Trophoblast cell (in vitro differentiated cells and primary cell): ENCODE measurements at regions not wholly inside any gene's neighbourhood (a gene's known extent, or its start where the extent isn't known, plus 50 kb on each side); places are given as distances from the start of the nearest gene placed in this dataset.

Experiments
- DNase-seq, 2 donors: peaks; one replicate each; pipeline ENCODE4 v3.0.0-alpha.2; 2016
- H2AFZ ChIP-seq: 2 replicates; pipeline ENCODE4 v1.6.1; 2013; ENCODE audit warnings: low read length, moderate library complexity, mild to moderate bottlenecking; ENCODE audit not compliant: insufficient read depth, poor library complexity
- H2AK5ac ChIP-seq: 2 replicates; pipeline ENCODE4 v1.6.1; 2013; ENCODE audit warnings: mild to moderate bottlenecking, low read length
- H2BK120ac ChIP-seq: 2 replicates; pipeline ENCODE4 v1.6.1; 2013; ENCODE audit warnings: low read length, mild to moderate bottlenecking, moderate library complexity; ENCODE audit not compliant: insufficient read depth, poor library complexity
- H2BK12ac ChIP-seq: 2 replicates; pipeline ENCODE4 v1.6.1; 2013; ENCODE audit warnings: mild to moderate bottlenecking, low read length, moderate library complexity
- H2BK5ac ChIP-seq: 2 replicates; pipeline ENCODE4 v1.6.1; 2013; ENCODE audit warnings: low read length, low read depth, moderate library complexity, mild to moderate bottlenecking; ENCODE audit not compliant: poor library complexity
- H3K14ac ChIP-seq: 2 replicates; pipeline ENCODE4 v1.6.1; 2013; ENCODE audit warnings: mild to moderate bottlenecking, low read length
- H3K18ac ChIP-seq: 2 replicates; pipeline ENCODE4 v1.6.1; 2013; ENCODE audit warnings: mild to moderate bottlenecking, low read length
- H3K23ac ChIP-seq: 2 replicates; pipeline ENCODE4 v1.6.1; 2013; ENCODE audit warnings: low read length
- H3K27ac ChIP-seq: 2 replicates; pipeline ENCODE4 v1.5.1; 2013; ENCODE audit warnings: low read depth, mild to moderate bottlenecking, inconsistent platforms, low read length, moderate library complexity
- H3K27me3 ChIP-seq: 2 replicates; pipeline ENCODE4 v1.6.1; 2013; ENCODE audit warnings: inconsistent platforms, mild to moderate bottlenecking, low read length, moderate library complexity; ENCODE audit not compliant: insufficient read depth
- H3K36me3 ChIP-seq, 2 experiments: 1 replicate in 1 of 2; 2 replicates in 1 of 2; pipeline ENCODE4 v1.6.1; 2013; ENCODE audit warnings: low read length in 2 of 2, mild to moderate bottlenecking in 2 of 2, moderate library complexity in 1 of 2; ENCODE audit not compliant: insufficient read depth in 2 of 2, control insufficient read depth in 1 of 2
- H3K4ac ChIP-seq: 2 replicates; pipeline ENCODE4 v1.6.1; 2013; ENCODE audit warnings: low read depth, mild to moderate bottlenecking, low read length, moderate library complexity
- H3K4me1 ChIP-seq, 2 experiments: 1 replicate in 1 of 2; 2 replicates in 1 of 2; pipeline ENCODE4 v1.6.1; 2013; ENCODE audit warnings: low read length in 2 of 2, mild to moderate bottlenecking in 2 of 2, moderate library complexity in 1 of 2; ENCODE audit not compliant: insufficient read depth in 2 of 2, control insufficient read depth in 1 of 2
- H3K4me2 ChIP-seq: 2 replicates; pipeline ENCODE4 v1.6.1; 2013; ENCODE audit warnings: inconsistent platforms, mild to moderate bottlenecking, low read length, moderate library complexity
- H3K4me3 ChIP-seq: 2 replicates; pipeline ENCODE4 v1.5.1; 2013; ENCODE audit warnings: mild to moderate bottlenecking, low read depth, low read length, inconsistent platforms
- H3K79me1 ChIP-seq: one replicate; pipeline ENCODE4 v1.6.1; 2013; ENCODE audit warnings: low read length
- H3K79me2 ChIP-seq: 2 replicates; pipeline ENCODE4 v1.6.1; 2013; ENCODE audit warnings: low read length, mild to moderate bottlenecking; ENCODE audit not compliant: control insufficient read depth, insufficient read depth, poor library complexity
- H3K9ac ChIP-seq: 2 replicates; pipeline ENCODE4 v1.6.1; 2013; ENCODE audit warnings: mild to moderate bottlenecking, low read length
- H3K9me3 ChIP-seq: 2 replicates; pipeline ENCODE4 v1.6.1; 2013; ENCODE audit warnings: low read depth, mild to moderate bottlenecking, control low read depth, inconsistent platforms, low read length; ENCODE audit not compliant: insufficient read depth
- H4K12ac ChIP-seq: 2 replicates; pipeline ENCODE4 v1.6.1; 2013; ENCODE audit warnings: low read depth, mild to moderate bottlenecking, low read length, moderate library complexity
- H4K8ac ChIP-seq: 2 replicates; pipeline ENCODE4 v1.6.1; 2013; ENCODE audit warnings: low read depth, mild to moderate bottlenecking, low read length, moderate library complexity
- H4K91ac ChIP-seq: one replicate; pipeline ENCODE4 v1.6.1; 2013; ENCODE audit warnings: low read depth, mild to moderate bottlenecking, low read length, moderate library complexity
- WGBS: extraction: QIAGEN DNeasy Blood & Tissue Kit; methylation state at CpG from one replicate; pipeline ENCODE4 v1.1.7; 2013; ENCODE audit warnings: missing lambda C conversion rate; ENCODE audit not compliant: insufficient read length, insufficient coverage; ENCODE audit errors: extremely low coverage; 5-methylcytosine and 5-hydroxymethylcytosine counted together

DNA sequence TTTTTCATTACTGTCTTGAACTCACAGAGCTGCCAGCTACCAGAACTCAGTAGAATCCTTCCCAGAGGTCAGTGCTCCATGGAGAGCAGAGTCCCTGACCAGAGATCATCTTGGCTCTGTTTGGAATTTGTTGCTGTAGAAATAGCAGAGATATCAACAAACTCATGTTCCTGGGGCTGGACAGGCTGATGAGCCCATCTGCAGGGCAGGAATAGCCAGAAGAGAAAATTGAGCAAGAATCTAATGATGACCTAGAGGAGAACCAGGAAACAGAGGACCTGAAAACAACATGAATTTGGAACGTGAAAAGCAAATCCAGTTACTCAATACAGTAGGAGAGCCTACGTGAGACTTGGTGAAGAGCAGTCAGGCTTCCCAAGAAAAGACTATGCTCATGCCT, 437.8 kb downstream of the PLK2 start:
- H3K36me3 ChIP-seq: no peaks in the 10 kb centered on the region
- no peak overlapping the region for H2BK5ac ChIP-seq
- no peak overlapping the region for H3K9ac ChIP-seq
- H3K4me3 ChIP-seq: no peak overlapping the region
- no CpG with 5 or more reads among the region's 2 CpGs for WGBS
- H3K14ac ChIP-seq: no peak overlapping the region
- no peak overlapping the region for H3K4me2 ChIP-seq
- H3K27ac ChIP-seq: no peak overlapping the region
- H2BK120ac ChIP-seq: no peak overlapping the region
- H3K79me1 ChIP-seq: peaks cover 5% of the 10 kb centered on the region
- H2AK5ac ChIP-seq: no peak overlapping the region
- no peaks in the 10 kb centered on the region for H3K27me3 ChIP-seq
- peak; percentile 62 to 83 for DNase-seq
- no peaks in the 10 kb centered on the region for H3K79me2 ChIP-seq
- no peak overlapping the region for H4K91ac ChIP-seq
- H3K18ac ChIP-seq: no peak overlapping the region
- H3K4ac ChIP-seq: no peak overlapping the region
- no peak overlapping the region for H4K12ac ChIP-seq
- no peak overlapping the region for H2BK12ac ChIP-seq
- no peaks in the 10 kb centered on the region for H3K9me3 ChIP-seq
- H3K4me1 ChIP-seq: peaks cover 0 to 3% of the 10 kb centered on the region in 2 experiments
- no peak overlapping the region for H3K23ac ChIP-seq
- H4K8ac ChIP-seq: no peak overlapping the region
- no peak overlapping the region for H2AFZ ChIP-seq

DNA sequence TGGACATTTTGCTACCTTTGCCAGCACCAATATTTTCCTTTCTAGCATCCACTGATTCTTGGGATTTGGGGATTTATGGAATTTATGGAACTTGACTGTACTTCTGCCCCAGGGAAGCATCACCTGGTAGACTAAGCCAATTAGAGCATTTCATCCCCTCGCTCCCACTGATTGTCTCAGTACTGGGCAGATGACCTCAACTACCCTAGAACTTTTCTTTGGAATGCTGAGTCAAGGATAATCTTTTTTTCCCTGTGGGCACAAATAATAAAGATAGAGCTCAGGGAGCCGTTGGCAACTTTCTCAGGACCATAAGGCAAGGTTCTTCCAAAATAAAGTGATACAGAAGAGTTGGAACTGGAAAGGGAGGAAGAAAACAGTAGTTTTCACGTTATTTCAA, 438.4 kb downstream of the PLK2 start:
- peaks cover 5% of the 10 kb centered on the region for H3K79me1 ChIP-seq
- no peak overlapping the region for H3K18ac ChIP-seq
- no peaks in the 10 kb centered on the region for H3K9me3 ChIP-seq
- H3K9ac ChIP-seq: no peak overlapping the region
- peaks cover 0 to 3% of the 10 kb centered on the region in 2 experiments for H3K4me1 ChIP-seq
- no peak overlapping the region for H3K4me3 ChIP-seq
- H3K4me2 ChIP-seq: no peak overlapping the region
- H2BK120ac ChIP-seq: no peak overlapping the region
- H3K14ac ChIP-seq: no peak overlapping the region
- WGBS: no CpG with 5 or more reads among the region's 3 CpGs
- H2BK5ac ChIP-seq: no peak overlapping the region
- H3K4ac ChIP-seq: no peak overlapping the region
- peak; percentile 30 to 56 for DNase-seq
- no peak overlapping the region for H4K91ac ChIP-seq
- no peak overlapping the region for H4K8ac ChIP-seq
- H2AFZ ChIP-seq: no peak overlapping the region
- H3K27ac ChIP-seq: no peak overlapping the region
- no peaks in the 10 kb centered on the region for H3K27me3 ChIP-seq
- H3K23ac ChIP-seq: no peak overlapping the region
- no peak overlapping the region for H2AK5ac ChIP-seq
- no peak overlapping the region for H2BK12ac ChIP-seq
- H3K36me3 ChIP-seq: no peaks in the 10 kb centered on the region
- no peaks in the 10 kb centered on the region for H3K79me2 ChIP-seq
- H4K12ac ChIP-seq: no peak overlapping the region

DNA sequence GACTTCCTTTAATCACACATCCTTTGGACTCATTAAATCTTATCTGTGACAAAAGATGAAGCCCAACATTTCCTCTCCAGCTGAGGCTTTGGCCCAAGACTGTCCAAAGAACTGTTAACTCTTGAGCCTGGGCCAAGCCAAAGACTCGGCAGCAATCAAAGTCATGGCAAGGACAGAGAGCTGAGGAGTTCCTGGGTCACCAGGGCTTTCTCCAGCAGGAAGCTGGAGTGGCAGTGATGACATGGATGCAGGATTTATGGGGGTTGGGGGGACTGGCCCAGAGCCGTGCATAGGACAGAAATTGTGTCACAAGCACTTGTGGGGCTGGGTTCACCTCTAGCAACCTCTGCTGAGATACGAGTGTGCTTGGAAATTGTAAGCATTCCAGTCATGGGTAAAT, 440.3 kb downstream of the PLK2 start:
- H2BK12ac ChIP-seq: peak overlapping the region; percentile 89
- no peak overlapping the region for H2AFZ ChIP-seq
- H3K23ac ChIP-seq: no peak overlapping the region
- H4K8ac ChIP-seq: no peak overlapping the region
- no peak overlapping the region for H3K4me2 ChIP-seq
- no peak overlapping the region for H3K14ac ChIP-seq
- peak overlapping the region; percentile 40 for H2AK5ac ChIP-seq
- no peaks in the 10 kb centered on the region for H3K27me3 ChIP-seq
- H3K18ac ChIP-seq: no peak overlapping the region
- WGBS: no CpG with 5 or more reads among the region's 3 CpGs
- DNase-seq: peak in 1 of 2 donors; percentile 0
- H3K79me1 ChIP-seq: peaks cover 5% of the 10 kb centered on the region
- no peak overlapping the region for H3K9ac ChIP-seq
- H2BK5ac ChIP-seq: no peak overlapping the region
- no peak overlapping the region for H3K4ac ChIP-seq
- H3K36me3 ChIP-seq: no peaks in the 10 kb centered on the region
- H4K91ac ChIP-seq: peak overlapping the region; percentile 59
- H3K27ac ChIP-seq: no peak overlapping the region
- H4K12ac ChIP-seq: no peak overlapping the region
- peak overlapping the region; percentile 77 for H2BK120ac ChIP-seq
- no peaks in the 10 kb centered on the region for H3K79me2 ChIP-seq
- no peak overlapping the region for H3K4me3 ChIP-seq
- no peaks in the 10 kb centered on the region for H3K9me3 ChIP-seq
- H3K4me1 ChIP-seq: peaks cover 0 to 3% of the 10 kb centered on the region in 2 experiments

DNA sequence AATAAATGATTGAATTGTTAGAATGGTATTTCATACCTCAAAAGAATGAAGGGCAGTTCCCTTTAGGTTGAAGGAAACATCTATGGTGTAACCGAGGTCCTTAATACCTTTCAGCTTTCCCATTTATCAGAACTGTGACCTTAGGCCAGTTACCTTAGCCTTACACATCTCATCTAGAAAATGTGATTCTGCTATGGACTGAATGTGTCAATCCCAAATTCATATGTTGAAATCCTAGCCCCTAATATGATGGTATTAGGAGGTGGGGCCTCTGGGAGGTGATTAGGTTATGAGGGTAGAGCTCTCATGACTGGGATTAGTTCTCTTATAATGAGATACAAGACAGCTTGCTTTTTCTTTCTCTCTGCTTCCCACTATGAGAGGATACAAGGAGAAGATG, 441.9 kb downstream of the PLK2 start:
- Histone ChIP-seq H2BK120ac (no peak overlapping the region), H3K79me2 (no peaks in the 10 kb centered on the region), H4K8ac (no peak overlapping the region), H2AFZ (no peak overlapping the region), H3K27me3 (no peaks in the 10 kb centered on the region), H3K4me3 (no peak overlapping the region), H3K9ac (no peak overlapping the region), H3K9me3 (no peaks in the 10 kb centered on the region), H2AK5ac (no peak overlapping the region), H4K12ac (no peak overlapping the region), H3K18ac (no peak overlapping the region), H2BK5ac (no peak overlapping the region), H3K27ac (no peak overlapping the region), H3K36me3 (no peaks in the 10 kb centered on the region), H2BK12ac (no peak overlapping the region), H3K79me1 (peaks cover 5% of the 10 kb centered on the region), H3K4me1 (peaks cover 0 to 3% of the 10 kb centered on the region in 2 experiments), H3K14ac (no peak overlapping the region), H3K4ac (no peak overlapping the region), H3K4me2 (no peak overlapping the region), H3K23ac (no peak overlapping the region), H4K91ac (no peak overlapping the region)
- peak; percentile 56 to 93 for DNase-seq
- WGBS: no CpG with 5 or more reads among the region's 1 CpG
